Sigmoid colon (tissue), 3 donors: ENCODE measurements at regions not wholly inside any gene's neighbourhood (a gene's known extent, or its start where the extent isn't known, plus 50 kb on each side); places are given as distances from the start of the nearest gene placed in this dataset.

Experiments
- CTCF ChIP-seq, 4 experiments: fragments of 450-650 bp in 3 of 4; fragments of 200-600 bp in 1 of 4; IDR thresholded peaks; one replicate each; pipeline ENCODE4 v1.5.1; 2016 to 2019; ENCODE audit warnings: antibody characterized with exemption in 4 of 4, mild to moderate bottlenecking in 3 of 4, moderate library complexity in 2 of 4
- POLR2A ChIP-seq, 2 donors: fragments of 450-650 bp; IDR thresholded peaks; one replicate each; pipeline ENCODE4 v1.6.1; 2016; ENCODE audit warnings: antibody characterized with exemption in 2 of 2, mild to moderate bottlenecking in 2 of 2, moderate library complexity in 2 of 2

GRCh38 chr5:18792145-18792544 is 1157.9 kb downstream of the TAF11L14 start:
- no peak for TF ChIP-seq POLR2A (IDR thresholded peaks at IDR 0.05)
- no peak for TF ChIP-seq CTCF (IDR thresholded peaks at IDR 0.05)
